PC-3 (cell line): ENCODE measurements at regions not wholly inside any gene's neighbourhood (a gene's known extent, or its start where the extent isn't known, plus 50 kb on each side); places are given as distances from the start of the nearest gene placed in this dataset.

Experiments used
- ATAC-seq: fragments of 200-7000 bp; cut with Tn5 transposase; 2 replicates; pipeline ENCODE4 v1.9.1; 2020; ENCODE audit warnings: mild to moderate bottlenecking, moderate library complexity
- BruUV-seq: library from RNA; stranded (reverse); fragments of 400-500 nt; replicated peaks from 2 replicates; lab custom pipeline; 2021; lab: Mats Ljungman, UMichigan
- CTCF ChIA-PET: fragments of 300-600 bp; sonication (Branson Sonifier 250); formaldehyde crosslinking; loops from one replicate; lab custom pipeline; 2022; ENCODE audit warnings: antibody characterized with exemption; lab: Charles Lee
- POLR2A ChIA-PET: fragments of 300-600 bp; sonication (Branson Sonifier 250); formaldehyde crosslinking; loops from one replicate; lab custom pipeline; 2022; ENCODE audit warnings: antibody characterized with exemption; ENCODE audit not compliant: unreplicated experiment; lab: Charles Lee
- DNase-seq: peaks from one replicate; pipeline ENCODE4 v3.0.0-alpha.2; 2015
- H2AFZ ChIP-seq: fragments of 300-600 bp; sonication (generic); 2 replicates; pipeline ENCODE4 v1.6.0; 2016; ENCODE audit warnings: antibody characterized with exemption, low read length
- H3F3A ChIP-seq: fragments of 300-600 bp; sonication (generic); one replicate; pipeline ENCODE4 v1.6.0; 2017; ENCODE audit warnings: antibody characterized with exemption, low read length, control low read depth, mild to moderate bottlenecking; ENCODE audit not compliant: unreplicated experiment
- H3K27ac ChIP-seq: fragments of 300-600 bp; sonication (generic); 2 replicates; pipeline ENCODE4 v1.5.1; 2016; ENCODE audit warnings: mild to moderate bottlenecking, low read length
- H3K27me3 ChIP-seq: fragments of 300-600 bp; sonication (generic); 2 replicates; pipeline ENCODE4 v1.6.1; 2016; ENCODE audit warnings: low read length, mixed read lengths
- H3K36me3 ChIP-seq: fragments of 300-600 bp; sonication (generic); 2 replicates; pipeline ENCODE4 v1.6.1; 2016; ENCODE audit warnings: low read depth, mixed run types, low read length, mixed read lengths
- H3K4me1 ChIP-seq: fragments of 300-600 bp; sonication (generic); 2 replicates; pipeline ENCODE4 v1.5.1; 2016; ENCODE audit warnings: low read length; ENCODE audit not compliant: insufficient read depth
- H3K4me2 ChIP-seq: fragments of 300-600 bp; sonication (generic); 2 replicates; pipeline ENCODE4 v1.6.0; 2016; ENCODE audit warnings: low read length
- H3K4me3 ChIP-seq: fragments of 300-600 bp; sonication (generic); 2 replicates; pipeline ENCODE4 v1.5.1; 2016; ENCODE audit warnings: mild to moderate bottlenecking, low read length, mixed read lengths
- H3K79me2 ChIP-seq: fragments of 300-600 bp; sonication (generic); 2 replicates; pipeline ENCODE4 v1.6.1; 2017; ENCODE audit warnings: low read length, mixed read lengths
- H3K9ac ChIP-seq: fragments of 300-600 bp; sonication (generic); 2 replicates; pipeline ENCODE4 v1.6.0; 2016; ENCODE audit warnings: mild to moderate bottlenecking, low read length
- H3K9me2 ChIP-seq: fragments of 300-600 bp; sonication (generic); replicated peaks from 2 replicates; pipeline ENCODE4 v1.6.1; 2016; ENCODE audit warnings: mixed run types, low read length, mixed read lengths
- H3K9me3 ChIP-seq: fragments of 300-600 bp; sonication (generic); 2 replicates; pipeline ENCODE4 v1.6.1; 2016; ENCODE audit warnings: low read length, mixed read lengths
- H4K20me1 ChIP-seq: fragments of 300-600 bp; sonication (generic); 2 replicates; pipeline ENCODE4 v1.6.1; 2016; ENCODE audit warnings: low read length, mixed read lengths
- EZH2 ChIP-seq: fragments of 300-600 bp; sonication (generic); IDR thresholded peaks from one replicate; pipeline ENCODE4 v1.6.1; 2017; ENCODE audit warnings: antibody characterized with exemption, mild to moderate bottlenecking, low read length; ENCODE audit not compliant: unreplicated experiment
- EZH2phosphoT487 ChIP-seq: fragments of 300-600 bp; sonication (generic); IDR thresholded peaks from 2 replicates; pipeline ENCODE4 v1.6.1; 2018; ENCODE audit warnings: mild to moderate bottlenecking, antibody characterized with exemption, low read length, borderline replicate concordance
- intact Hi-C: fragments of 100-400 bp; cut with micrococcal nuclease; formaldehyde crosslinking; loops from 2 replicates; pipeline ENCODE4 v1.9.0; 2023
- TF ChIP-seq, protein P1 (sequence below): fragments of 300-600 bp; sonication (generic); conservative IDR thresholded peaks from 2 replicates; pipeline ENCODE4 v1.5.1; 2017; ENCODE audit warnings: antibody characterized with exemption, low read depth, mild to moderate bottlenecking, low read length

- Histone ChIP-seq H3K36me3 (no peaks in the 10 kb centered on the region), H2AFZ (no peak overlapping the region), H3K27ac (no peak overlapping the region), H3K9me2 (no peaks in the 10 kb centered on the region), H3K9me3 (no peaks in the 10 kb centered on the region), H3F3A (no peaks in the 10 kb centered on the region), H3K9ac (no peak overlapping the region), H3K27me3 (no peaks in the 10 kb centered on the region), H4K20me1 (no peaks in the 10 kb centered on the region), H3K79me2 (no peaks in the 10 kb centered on the region), H3K4me2 (no peak overlapping the region), H3K4me1 (no peaks in the 10 kb centered on the region), H3K4me3 (no peak overlapping the region)
- DNase-seq (no peak), ATAC-seq (no peak)
- no peak for TF ChIP-seq EZH2phosphoT487
- TF ChIP-seq EZH2, result no peak
- TF ChIP-seq, protein P1, sequence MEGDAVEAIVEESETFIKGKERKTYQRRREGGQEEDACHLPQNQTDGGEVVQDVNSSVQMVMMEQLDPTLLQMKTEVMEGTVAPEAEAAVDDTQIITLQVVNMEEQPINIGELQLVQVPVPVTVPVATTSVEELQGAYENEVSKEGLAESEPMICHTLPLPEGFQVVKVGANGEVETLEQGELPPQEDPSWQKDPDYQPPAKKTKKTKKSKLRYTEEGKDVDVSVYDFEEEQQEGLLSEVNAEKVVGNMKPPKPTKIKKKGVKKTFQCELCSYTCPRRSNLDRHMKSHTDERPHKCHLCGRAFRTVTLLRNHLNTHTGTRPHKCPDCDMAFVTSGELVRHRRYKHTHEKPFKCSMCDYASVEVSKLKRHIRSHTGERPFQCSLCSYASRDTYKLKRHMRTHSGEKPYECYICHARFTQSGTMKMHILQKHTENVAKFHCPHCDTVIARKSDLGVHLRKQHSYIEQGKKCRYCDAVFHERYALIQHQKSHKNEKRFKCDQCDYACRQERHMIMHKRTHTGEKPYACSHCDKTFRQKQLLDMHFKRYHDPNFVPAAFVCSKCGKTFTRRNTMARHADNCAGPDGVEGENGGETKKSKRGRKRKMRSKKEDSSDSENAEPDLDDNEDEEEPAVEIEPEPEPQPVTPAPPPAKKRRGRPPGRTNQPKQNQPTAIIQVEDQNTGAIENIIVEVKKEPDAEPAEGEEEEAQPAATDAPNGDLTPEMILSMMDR, result no peak
- no TSS peak for BruUV-seq
- CTCF ChIA-PET, result no interaction called here
- intact Hi-C loops, result no loop called here
- POLR2A ChIA-PET, result no interaction called here
Measured at GRCh38 chr4:187370918-187371317, 624.7 kb upstream of the ZFP42 start.

- POLR2A ChIA-PET, result interaction anchor here (0.7 kb wide), 1 partner anchor 84 kb away, joined by 7 read pairs; no protein-coding TSS in a partner anchor
- Histone ChIP-seq H3K36me3 (no peaks in the 10 kb centered on the region), H2AFZ (no peak overlapping the region), H3K27me3 (no peaks in the 10 kb centered on the region), H3K79me2 (no peaks in the 10 kb centered on the region), H3F3A (no peaks in the 10 kb centered on the region), H3K27ac (no peak overlapping the region), H3K4me1 (peaks cover 6% of the 10 kb centered on the region; the same call in 1 of the 2 replicates), H4K20me1 (no peaks in the 10 kb centered on the region), H3K9me2 (no peaks in the 10 kb centered on the region), H3K9ac (no peak overlapping the region), H3K9me3 (no peaks in the 10 kb centered on the region), H3K4me3 (no peak overlapping the region), H3K4me2 (no peak overlapping the region)
- DNase-seq (no peak), ATAC-seq (no peak)
- BruUV-seq, result no TSS peak
- CTCF ChIA-PET, result no interaction called here
- no peak for TF ChIP-seq EZH2phosphoT487
- no peak for TF ChIP-seq EZH2
- TF ChIP-seq, protein P1, result no peak
- intact Hi-C loops, result no loop called here
Measured at GRCh38 chr4:187378441-187378840, 617.1 kb upstream of the ZFP42 start.

DNA sequence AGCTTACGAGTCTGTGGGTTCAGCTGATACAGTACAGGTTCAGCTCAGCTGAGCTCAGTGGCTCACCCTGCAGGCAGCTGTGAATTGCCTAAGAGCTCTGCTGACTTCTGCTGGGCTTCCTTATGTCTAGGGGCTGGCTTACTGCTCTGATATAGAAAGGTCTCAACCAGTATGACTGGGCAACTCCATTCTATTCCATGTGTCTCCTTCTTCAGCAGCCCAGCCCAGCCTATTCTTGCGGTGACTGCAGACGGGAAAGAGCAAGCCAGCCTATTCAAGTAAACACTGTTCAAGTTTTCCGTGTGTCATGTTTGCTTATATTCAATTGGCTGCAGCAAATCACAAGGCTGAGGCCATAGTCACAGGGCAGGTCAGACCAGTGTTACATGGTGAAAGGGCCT is 615.4 kb upstream of the ZFP42 start:
- Histone ChIP-seq H3K9ac (no peak overlapping the region), H4K20me1 (no peaks in the 10 kb centered on the region), H3K9me3 (no peaks in the 10 kb centered on the region), H3K36me3 (no peaks in the 10 kb centered on the region), H2AFZ (no peak overlapping the region), H3K27ac (no peak overlapping the region), H3K27me3 (no peaks in the 10 kb centered on the region), H3F3A (no peaks in the 10 kb centered on the region), H3K9me2 (no peaks in the 10 kb centered on the region), H3K4me3 (no peak overlapping the region), H3K4me2 (no peak overlapping the region), H3K79me2 (no peaks in the 10 kb centered on the region), H3K4me1 (peaks cover 8% of the 10 kb centered on the region; the same call in 1 of the 2 replicates)
- DNase-seq (peak; percentile 42), ATAC-seq (peak; percentile 45; the same call in 1 of the 2 replicates)
- no TSS peak for BruUV-seq
- CTCF ChIA-PET, result no interaction called here
- TF ChIP-seq, protein P1, result peak; percentile 51
- no peak for TF ChIP-seq EZH2phosphoT487
- TF ChIP-seq EZH2, result no peak
- intact Hi-C loops, result no loop called here
- POLR2A ChIA-PET, result no interaction called here
